HG03520 (cell line): ENCODE measurements at regions not wholly inside any gene's neighbourhood (a gene's known extent, or its start where the extent isn't known, plus 50 kb on each side); places are given as distances from the start of the nearest gene placed in this dataset.

Experiments
- ATAC-seq: cut with Tn5 transposase; IDR thresholded peaks from one replicate; pipeline ENCODE4 v1.9.1; 2021; ENCODE audit warnings: mild to moderate bottlenecking, moderate library complexity; ENCODE audit not compliant: unreplicated experiment

DNA sequence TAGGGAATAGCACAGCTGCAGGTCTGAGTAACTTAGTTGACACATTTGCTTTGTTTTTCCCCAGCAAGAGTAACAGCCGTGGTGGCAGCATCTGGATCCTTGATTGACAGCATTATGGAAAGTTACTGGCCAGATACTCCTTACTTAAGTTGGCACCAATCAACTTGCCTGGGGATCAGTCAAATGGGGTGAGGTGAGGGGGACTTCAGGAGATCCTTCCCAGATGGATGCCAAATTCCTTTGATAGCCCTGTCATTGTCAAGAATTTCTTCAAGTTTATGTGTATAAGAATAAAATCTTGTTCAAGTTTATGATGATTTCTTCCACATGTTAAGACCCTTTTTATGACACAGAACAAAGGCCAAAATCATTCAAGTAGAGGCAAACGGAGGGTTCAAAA is 618.4 kb downstream of the SLC6A15 start:
- no peak for ATAC-seq

- no peak for ATAC-seq
Observed at GRCh38 chr12:84290168-84290567, 622.4 kb downstream of the SLC6A15 start.

DNA sequence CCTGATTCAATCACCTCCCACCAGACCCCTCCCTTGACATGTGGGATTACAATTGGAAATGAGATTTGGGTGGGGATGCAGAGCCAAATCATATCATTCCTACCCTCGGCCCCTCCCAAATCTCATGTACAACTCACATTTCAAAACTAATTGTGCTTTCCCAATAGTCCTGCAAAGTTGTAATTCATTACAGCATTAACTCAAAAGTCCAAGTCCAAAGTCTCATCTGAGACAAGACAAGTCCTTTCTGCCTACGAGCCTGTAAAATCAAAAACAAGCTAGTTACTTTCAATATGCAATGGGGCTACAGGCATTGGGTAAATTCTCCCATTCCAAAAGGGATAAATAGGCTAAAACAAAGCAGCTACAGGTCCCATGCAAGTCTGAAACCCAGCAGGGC is 634.6 kb downstream of the SLC6A15 start:
- no peak for ATAC-seq

DNA sequence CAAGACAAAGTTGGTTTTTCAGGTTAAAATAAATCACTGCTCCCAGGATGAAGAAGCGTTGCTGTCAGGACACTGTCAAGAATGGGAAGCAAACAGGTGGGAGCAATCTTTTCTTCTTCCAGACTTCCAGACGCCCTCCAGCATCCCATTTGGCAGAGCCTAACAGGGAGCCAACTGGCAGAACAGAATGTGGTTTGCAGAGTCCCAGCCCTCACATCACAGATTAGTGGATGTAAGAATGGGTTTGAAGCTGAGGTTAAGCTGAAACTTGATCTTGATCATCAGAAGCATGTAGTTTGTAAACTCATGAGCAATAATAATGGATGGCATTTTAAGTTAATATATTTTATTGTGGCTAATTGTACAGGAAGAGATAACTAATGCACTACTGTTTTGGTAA is 636.4 kb downstream of the SLC6A15 start:
- no peak for ATAC-seq

DNA sequence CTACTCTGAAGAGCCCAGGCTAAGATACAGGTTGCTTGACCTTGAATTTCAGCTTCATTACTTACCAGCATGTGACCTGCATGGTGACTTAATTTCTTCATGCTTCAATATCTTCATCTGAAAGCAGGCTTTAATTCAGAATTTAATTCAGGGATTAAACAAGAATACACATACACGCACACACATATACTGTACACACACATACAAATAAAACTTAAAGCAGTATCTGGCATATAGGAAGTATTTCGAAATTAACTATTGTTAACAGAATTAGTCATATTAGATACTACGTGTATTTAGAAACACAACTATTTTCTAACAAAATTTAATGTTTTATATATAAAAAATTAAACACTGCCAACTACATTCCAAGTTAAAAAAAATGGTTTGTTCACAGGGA is 640.3 kb downstream of the SLC6A15 start:
- no peak for ATAC-seq

- ATAC-seq = no peak
Observed at GRCh38 chr12:84270470-84271140, 642.0 kb downstream of the SLC6A15 start.

DNA sequence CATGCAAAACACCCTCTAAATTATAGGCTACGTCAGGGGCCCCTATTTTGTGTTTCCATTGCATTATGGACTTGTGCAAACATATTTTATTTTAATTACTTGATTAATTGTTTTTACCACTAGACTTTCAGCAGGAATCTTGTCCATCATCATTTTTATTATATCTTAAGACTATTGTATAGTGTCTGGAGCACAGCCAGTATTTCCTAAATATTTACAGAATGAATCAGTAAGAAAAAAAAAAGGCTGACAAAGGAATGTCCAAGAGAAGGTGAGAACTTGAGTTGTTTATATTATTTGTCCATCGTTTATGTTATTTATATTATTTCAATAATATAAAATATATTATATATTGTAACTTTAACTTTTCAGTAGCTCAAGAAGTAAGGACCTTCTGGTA is 664.7 kb downstream of the SLC6A15 start:
- ATAC-seq = no peak

GRCh38 chr12:84243686-84244085 is 668.9 kb downstream of the SLC6A15 start:
- ATAC-seq = no peak

DNA sequence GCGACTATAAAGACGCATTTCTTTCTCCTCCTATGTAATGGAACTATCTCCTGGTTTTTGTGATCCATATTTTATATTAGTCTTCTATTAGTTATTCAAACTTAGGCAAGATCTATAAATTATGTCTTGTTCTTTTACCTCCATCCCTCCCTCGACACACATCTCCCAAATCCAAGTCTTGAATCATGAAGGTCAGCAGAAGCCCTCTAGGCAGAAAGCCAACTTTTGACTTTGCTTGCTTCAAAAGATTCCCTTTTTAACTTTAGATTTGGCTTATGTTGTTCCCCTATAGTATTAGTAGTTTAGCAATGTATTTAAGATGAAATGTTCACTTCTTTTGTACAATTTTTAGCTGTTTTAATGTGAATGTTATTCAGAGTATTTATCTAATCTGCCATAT is 689.8 kb downstream of the SLC6A15 start:
- no peak for ATAC-seq

- no peak for ATAC-seq
Observed at GRCh38 chr12:84218406-84218805, 694.2 kb downstream of the SLC6A15 start.

DNA sequence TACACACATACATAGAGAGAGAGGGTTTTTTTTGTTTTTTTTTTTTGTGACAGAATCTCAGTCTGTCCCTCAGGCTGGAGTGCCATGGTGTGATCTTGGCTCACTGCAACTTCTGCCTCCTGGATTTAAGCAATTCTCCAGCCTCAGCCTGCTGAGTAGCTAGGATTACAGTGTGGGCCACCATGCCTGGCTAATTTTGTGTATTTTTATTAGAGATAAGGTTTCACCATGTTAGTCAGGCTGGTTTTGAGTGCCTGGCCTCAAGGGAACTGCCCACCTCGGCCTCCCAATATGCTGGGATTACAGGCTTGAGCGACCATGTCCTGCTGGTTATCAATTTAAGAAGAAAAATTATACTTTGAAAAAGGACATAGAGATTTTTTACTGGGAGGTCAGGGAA is 710.6 kb downstream of the SLC6A15 start:
- no peak for ATAC-seq

DNA sequence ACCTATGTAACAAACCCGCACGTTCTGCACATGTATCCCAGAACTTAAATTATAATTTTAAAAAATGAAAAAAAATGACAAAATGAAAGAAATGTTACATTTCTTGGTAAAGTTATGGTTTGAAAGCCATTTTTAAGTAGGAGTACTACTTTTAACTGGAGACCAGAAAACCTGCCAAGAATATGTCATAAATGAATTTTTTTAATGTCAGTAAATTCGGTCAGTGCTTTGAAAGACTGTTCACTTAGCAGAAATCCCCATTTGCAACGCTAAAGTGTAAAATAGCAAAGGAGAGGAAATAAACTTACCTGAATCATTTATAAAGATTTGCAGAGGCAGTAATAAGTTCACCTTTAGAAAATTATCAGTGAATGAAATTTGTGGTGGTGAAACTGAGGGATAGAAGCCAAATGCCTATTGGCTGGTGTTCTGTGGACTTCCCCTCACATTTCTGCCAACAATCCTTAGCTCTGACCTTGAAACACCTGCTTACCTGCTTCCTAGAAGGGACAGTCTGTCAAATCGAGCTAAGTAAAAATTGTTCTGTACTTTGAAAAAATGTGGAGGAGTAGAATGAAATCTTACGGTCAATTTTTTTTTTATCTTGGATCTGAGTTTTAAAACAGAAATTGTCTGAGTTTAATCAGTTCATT is 714.2 kb downstream of the SLC6A15 start:
- ATAC-seq = no peak

DNA sequence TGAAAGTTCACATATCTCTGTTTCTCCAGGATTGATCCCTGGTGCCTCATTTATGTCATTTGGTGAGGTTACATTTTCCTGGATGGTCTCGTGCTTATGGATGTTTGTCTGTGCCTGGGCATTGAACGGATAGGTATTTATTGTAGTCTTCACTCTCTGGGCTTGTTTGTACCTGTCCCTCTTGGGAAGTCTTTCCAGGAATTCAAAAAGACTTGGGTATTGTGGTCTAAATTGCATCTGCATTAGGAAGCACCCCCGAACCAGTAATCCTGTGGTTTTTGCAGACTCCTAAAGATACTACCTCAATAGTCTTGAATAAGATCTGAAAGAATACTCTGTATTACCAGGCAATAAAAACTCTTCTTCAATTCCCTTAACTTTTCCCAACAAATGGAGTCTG is 720.8 kb downstream of the SLC6A15 start:
- no peak for ATAC-seq

DNA sequence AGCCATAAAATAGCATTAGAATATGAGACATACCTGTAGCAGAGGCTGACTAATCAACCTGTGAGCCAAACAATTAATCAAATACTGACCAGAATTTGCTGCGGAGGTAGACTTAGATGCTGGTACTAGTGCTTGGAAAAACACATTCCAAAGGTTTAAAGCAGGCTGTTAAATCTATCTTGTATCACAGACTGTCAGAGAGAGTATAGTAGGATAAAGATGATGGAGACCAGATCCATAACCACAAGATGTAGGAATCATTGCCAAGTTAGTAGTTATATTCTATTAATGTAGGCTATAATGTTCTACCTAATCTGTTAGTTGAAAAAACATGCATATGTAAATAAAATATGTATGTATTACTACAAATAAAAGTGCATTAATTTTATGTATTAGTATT is 726.2 kb downstream of the SLC6A15 start:
- ATAC-seq = no peak

DNA sequence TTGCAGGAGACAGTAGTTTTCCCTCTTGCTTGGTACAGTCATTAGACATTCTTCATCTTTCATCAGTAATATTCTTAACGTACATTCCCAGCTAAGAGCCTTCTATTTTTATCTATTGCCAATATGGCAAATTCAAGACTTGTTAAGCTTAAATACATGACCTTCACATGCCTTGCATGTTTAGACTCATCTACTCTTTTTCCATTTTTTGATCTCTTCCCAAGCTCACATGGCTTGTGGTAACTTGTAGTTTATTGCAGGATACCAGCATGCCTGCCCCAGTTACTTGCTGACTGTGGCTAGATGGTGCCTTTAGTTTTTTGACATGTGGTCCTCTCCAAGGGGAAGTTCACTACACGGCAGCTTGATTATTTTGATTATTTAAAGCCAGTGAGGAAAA is 729.0 kb downstream of the SLC6A15 start:
- no peak for ATAC-seq

- no peak for ATAC-seq
Observed at GRCh38 chr12:84174115-84174514, 738.5 kb downstream of the SLC6A15 start.

DNA sequence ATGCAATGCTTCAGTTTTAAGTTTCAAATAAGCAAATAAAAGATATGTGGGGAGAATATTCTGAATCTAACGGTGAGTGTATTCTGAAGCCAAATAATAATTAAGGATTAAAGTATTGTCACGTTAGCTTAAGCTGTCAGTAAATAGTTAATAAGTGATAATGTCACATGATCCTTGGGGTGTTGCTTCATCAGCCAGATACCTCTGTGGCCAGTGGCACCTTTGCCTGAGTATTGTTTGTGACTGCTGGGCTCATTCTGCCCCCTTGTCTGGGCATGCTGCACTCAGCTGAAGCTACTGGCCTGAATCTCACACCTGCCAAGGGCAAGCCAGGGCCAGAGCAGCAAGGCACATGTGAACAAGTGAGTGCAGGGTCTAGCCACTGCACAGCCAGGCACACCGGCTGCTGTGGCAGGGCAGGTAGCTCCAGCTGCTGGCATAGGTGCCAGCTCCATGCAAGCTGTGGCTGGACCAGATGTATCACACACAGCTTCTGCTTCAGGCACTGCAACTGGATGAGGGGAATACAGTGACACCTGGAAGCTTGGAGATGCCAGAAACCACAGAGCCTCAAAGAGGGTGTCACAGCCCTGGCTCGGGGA is 739.7 kb downstream of the SLC6A15 start:
- ATAC-seq = no peak

DNA sequence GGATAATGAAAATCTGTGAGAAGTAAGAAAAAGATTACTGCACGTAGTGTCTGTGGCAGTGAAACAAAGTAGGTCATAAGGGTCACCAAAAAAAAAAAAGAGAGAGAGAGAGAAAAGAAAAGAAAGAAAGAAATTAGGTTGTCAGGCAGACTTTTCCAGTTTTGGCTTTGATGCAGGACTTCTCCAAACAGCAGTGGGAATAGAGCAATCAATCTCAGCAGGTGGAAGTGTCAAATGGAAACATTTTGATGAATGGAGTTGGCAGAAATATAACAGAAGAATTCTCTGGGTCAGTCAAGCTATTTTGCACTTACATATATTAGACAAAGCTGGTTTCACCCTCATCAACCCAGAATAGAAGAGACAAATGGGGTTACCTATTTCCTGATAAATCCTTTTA is 745.8 kb downstream of the SLC6A15 start:
- no peak for ATAC-seq

DNA sequence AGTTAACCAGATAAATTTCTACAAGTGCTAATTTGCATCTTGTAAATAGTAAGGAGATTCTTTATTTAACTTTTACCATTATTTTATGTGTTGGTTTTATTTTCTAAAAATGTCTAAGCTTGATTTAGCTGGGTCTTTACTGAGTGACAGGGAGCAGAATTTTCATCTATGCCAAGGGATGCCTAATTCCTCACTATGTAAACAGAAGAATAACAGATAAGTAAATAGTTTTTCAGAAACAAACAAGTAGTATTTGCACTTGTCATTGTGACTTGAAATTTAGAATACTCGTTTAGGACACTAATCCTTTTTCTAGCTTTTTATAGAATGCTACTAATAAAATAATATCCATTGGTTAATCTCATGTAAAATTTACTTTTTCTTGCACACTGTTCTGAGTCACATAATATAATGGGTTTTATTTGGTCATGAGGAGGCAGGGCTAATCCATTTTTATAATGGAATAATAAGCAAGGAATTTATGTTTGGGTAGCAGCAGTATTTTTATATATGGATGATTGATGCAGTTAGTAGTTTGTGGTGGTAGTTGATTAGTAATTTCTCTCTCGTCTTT is 746.5 kb downstream of the SLC6A15 start:
- no peak for ATAC-seq

DNA sequence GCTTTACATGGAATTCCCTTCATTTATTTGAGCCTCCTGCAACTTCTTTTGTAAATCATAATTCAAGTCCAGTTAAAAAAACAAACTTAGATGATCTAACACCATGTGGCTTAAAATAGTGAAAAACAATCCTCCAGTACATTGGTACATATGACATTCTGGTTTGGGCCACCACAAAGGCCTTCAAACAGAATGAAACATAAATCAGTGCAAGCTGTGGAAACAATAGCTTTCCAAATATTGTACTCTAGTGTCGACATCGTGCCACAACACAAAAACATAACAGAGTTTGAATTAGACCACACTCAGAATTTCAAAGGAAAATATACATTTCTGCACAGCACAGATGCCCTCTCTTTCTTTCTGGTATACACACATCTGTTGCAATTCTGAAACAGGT is 751.3 kb downstream of the SLC6A15 start:
- no peak for ATAC-seq

GRCh38 chr12:84159260-84159659 is 753.3 kb downstream of the SLC6A15 start:
- ATAC-seq = no peak

DNA sequence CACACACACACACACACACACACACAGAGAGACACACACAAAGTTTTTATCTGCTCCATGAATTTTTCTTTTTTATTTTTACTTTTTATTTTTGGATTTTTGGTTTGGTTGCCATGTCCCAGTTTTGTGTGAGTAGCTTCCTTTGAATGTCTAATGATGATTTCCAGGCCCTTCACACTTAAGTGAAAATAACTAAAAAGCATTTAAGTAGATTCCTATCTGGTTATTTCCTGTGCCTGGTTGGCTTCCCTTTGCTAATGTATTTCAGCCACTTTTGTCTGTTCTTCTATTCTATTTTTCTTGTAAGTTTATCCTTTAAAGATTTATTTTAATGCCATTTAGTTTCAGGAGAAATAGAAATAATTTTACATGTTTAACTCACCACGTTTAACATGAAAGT is 755.4 kb downstream of the SLC6A15 start:
- ATAC-seq = no peak
